B cell (primary cell): ENCODE measurements at regions not wholly inside any gene's neighbourhood (a gene's known extent, or its start where the extent isn't known, plus 50 kb on each side); places are given as distances from the start of the nearest gene placed in this dataset.

Experiments used
- ATAC-seq: fragments of 200-7000 bp; cut with Tn5 transposase; one replicate; pipeline ENCODE4 v1.10.0; 2021; ENCODE audit warnings: low read depth, mild to moderate bottlenecking, moderate number of reproducible peaks, moderate library complexity
- CTCF ChIA-PET: fragments of 350-600 bp; sonication (Branson Sonifier 250); formaldehyde crosslinking; loops from one replicate; lab custom pipeline; 2021; ENCODE audit warnings: antibody characterized with exemption, inconsistent platforms; lab: Charles Lee
- POLR2A ChIA-PET: fragments of 350-600 bp; sonication (Branson Sonifier 250); formaldehyde crosslinking; loops from one replicate; lab custom pipeline; 2021; ENCODE audit warnings: antibody characterized with exemption; lab: Charles Lee
- DNase-seq: peaks from one replicate; pipeline ENCODE4 v3.0.0; 2013
- H2AFZ ChIP-seq: 2 replicates; pipeline ENCODE4 v1.6.1; 2012; ENCODE audit warnings: mild to moderate bottlenecking, low read depth, low read length; ENCODE audit not compliant: insufficient read depth, poor library complexity, severe bottlenecking
- H3K27ac ChIP-seq, 2 donors: 1 replicate in 1 of 2; 2 replicates in 1 of 2; pipeline ENCODE4 v1.5.1; 2012 to 2013; ENCODE audit warnings: low read length in 2 of 2, mild to moderate bottlenecking in 2 of 2, moderate library complexity in 1 of 2
- H3K27me3 ChIP-seq, 4 experiments: fragments of 200-600 bp in 1 of 4; sonication (generic) in 1 of 4; replicated peaks in 1 of 4; 1 replicate in 2 of 4; 2 replicates in 2 of 4; pipeline versions ENCODE4 v1.6.1 to v1.7.0; 2013 to 2016; ENCODE audit warnings: low read length in 3 of 4, mild to moderate bottlenecking in 2 of 4, mixed read lengths in 1 of 4, moderate library complexity in 1 of 4; ENCODE audit not compliant: insufficient read depth in 4 of 4, control insufficient read depth in 3 of 4; ENCODE audit errors: control extremely low read depth in 1 of 4
- H3K36me3 ChIP-seq, 2 experiments: replicated peaks in 1 of 2; 1 replicate in 1 of 2; 2 replicates in 1 of 2; pipeline versions ENCODE4 v1.6.1 to v1.7.1; 2013; ENCODE audit warnings: low read length in 1 of 2; ENCODE audit not compliant: insufficient read depth in 2 of 2, control insufficient read depth in 1 of 2; ENCODE audit errors: control extremely low read depth in 1 of 2, extremely low read depth in 1 of 2
- H3K4me1 ChIP-seq, 2 donors: fragments of 200-600 bp in 1 of 2; sonication (generic) in 1 of 2; 1 replicate in 1 of 2; 2 replicates in 1 of 2; pipeline versions ENCODE4 v1.5.1 to v1.6.1; 2013 to 2017; ENCODE audit warnings: low read length in 2 of 2; ENCODE audit not compliant: control insufficient read depth in 2 of 2, insufficient read depth in 2 of 2
- H3K4me2 ChIP-seq: replicated peaks from 2 replicates; pipeline ENCODE3; 2012; ENCODE audit warnings: mild to moderate bottlenecking, low read depth, low read length; ENCODE audit not compliant: poor library complexity, severe bottlenecking
- H3K4me3 ChIP-seq, 5 experiments: fragments of 200-600 bp in 1 of 5; sonication (generic) in 1 of 5; 1 replicate in 3 of 5; 2 replicates in 2 of 5; pipeline versions ENCODE4 v1.5.1 to v1.7.0; 2011 to 2016; ENCODE audit warnings: low read length in 4 of 5, mild to moderate bottlenecking in 4 of 5, low read depth in 2 of 5, control low read depth in 1 of 5, moderate library complexity in 1 of 5; ENCODE audit not compliant: insufficient read depth in 1 of 5; ENCODE audit errors: control extremely low read depth in 1 of 5, extremely low read depth in 1 of 5
- H3K79me2 ChIP-seq: fragments of 200-600 bp; sonication (generic); one replicate; pipeline ENCODE4 v1.6.0; 2016; ENCODE audit warnings: low read length; ENCODE audit not compliant: control insufficient read depth, insufficient read depth
- H3K9ac ChIP-seq: fragments of 200-600 bp; sonication (generic); 2 replicates; pipeline ENCODE4 v1.6.1; 2017; ENCODE audit warnings: mild to moderate bottlenecking, low read length, moderate library complexity
- H3K9me3 ChIP-seq, 3 donors: one replicate each; pipeline versions ENCODE4 v1.6.1 to v1.7.1; 2013; ENCODE audit warnings: low read length in 2 of 3; ENCODE audit not compliant: control insufficient read depth in 2 of 3, insufficient read depth in 1 of 3; ENCODE audit errors: control extremely low read depth in 1 of 3
- H4K20me1 ChIP-seq: 2 replicates; pipeline ENCODE4 v1.6.0; 2012; ENCODE audit warnings: mild to moderate bottlenecking, low read length; ENCODE audit not compliant: insufficient read depth, control insufficient read depth, poor library complexity, severe bottlenecking
- H3K27ac Mint-ChIP-seq: one replicate; pipeline ENCODE4 v1.8.0; 2021; ENCODE audit warnings: mixed read lengths
- H3K27me3 Mint-ChIP-seq: one replicate; pipeline ENCODE4 v1.8.0; 2021; ENCODE audit warnings: mixed read lengths
- H3K4me1 Mint-ChIP-seq: one replicate; pipeline ENCODE4 v1.8.0; 2021; ENCODE audit warnings: mixed read lengths
- H3K4me3 Mint-ChIP-seq: one replicate; pipeline ENCODE4 v1.8.0; 2021; ENCODE audit warnings: mixed read lengths
- H3K9me3 Mint-ChIP-seq: one replicate; pipeline ENCODE4 v1.8.0; 2022; ENCODE audit warnings: mixed read lengths; ENCODE audit not compliant: insufficient read depth
- EZH2 ChIP-seq: IDR thresholded peaks from 2 replicates; pipeline ENCODE4 v1.6.1; 2012; ENCODE audit warnings: borderline replicate concordance, low read depth, mild to moderate bottlenecking, moderate library complexity, low read length; ENCODE audit not compliant: insufficient read depth, poor library complexity, severe bottlenecking
- WGBS: methylation state at CpG from one replicate; pipeline ENCODE4 v1.1.5; 2013; ENCODE audit warnings: missing lambda C conversion rate; ENCODE audit not compliant: insufficient coverage; 5-methylcytosine and 5-hydroxymethylcytosine counted together
- intact Hi-C: fragments of 100-400 bp; cut with micrococcal nuclease; formaldehyde crosslinking; loops from one replicate; pipeline ENCODE4 v1.10.0; 2022
- TF ChIP-seq, protein P1 (sequence below): fragments of 200-600 bp; IDR thresholded peaks from one replicate; pipeline ENCODE4 v1.8.0; 2022; ENCODE audit warnings: antibody characterized with exemption, mild to moderate bottlenecking

DNA sequence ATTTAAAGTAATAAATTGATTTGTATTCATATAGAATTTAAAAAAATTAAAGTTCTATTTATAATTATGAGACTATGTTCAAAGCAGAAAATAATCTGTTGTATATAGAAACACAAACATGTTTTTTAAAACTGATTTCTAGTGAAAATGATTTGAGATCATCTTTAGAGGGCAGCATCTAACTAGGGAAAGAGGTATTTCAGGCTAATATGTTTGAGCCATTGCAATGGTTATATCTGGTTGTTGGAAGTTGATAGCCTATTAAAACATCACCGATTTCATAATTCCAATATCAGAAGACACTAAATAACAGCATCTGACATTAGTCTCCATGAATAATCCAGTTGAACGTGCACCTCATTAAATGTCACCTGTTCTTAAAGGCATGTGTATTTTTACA is 79.8 kb upstream of the SLITRK6 start:
- Mint-ChIP-seq H3K27ac (no peak overlapping the region), H3K27me3 (no peaks in the 10 kb centered on the region), H3K4me1 (no peaks in the 10 kb centered on the region), H3K9me3 (peaks cover 2% of the 10 kb centered on the region), H3K4me3 (no peak overlapping the region)
- TF ChIP-seq, protein P1, sequence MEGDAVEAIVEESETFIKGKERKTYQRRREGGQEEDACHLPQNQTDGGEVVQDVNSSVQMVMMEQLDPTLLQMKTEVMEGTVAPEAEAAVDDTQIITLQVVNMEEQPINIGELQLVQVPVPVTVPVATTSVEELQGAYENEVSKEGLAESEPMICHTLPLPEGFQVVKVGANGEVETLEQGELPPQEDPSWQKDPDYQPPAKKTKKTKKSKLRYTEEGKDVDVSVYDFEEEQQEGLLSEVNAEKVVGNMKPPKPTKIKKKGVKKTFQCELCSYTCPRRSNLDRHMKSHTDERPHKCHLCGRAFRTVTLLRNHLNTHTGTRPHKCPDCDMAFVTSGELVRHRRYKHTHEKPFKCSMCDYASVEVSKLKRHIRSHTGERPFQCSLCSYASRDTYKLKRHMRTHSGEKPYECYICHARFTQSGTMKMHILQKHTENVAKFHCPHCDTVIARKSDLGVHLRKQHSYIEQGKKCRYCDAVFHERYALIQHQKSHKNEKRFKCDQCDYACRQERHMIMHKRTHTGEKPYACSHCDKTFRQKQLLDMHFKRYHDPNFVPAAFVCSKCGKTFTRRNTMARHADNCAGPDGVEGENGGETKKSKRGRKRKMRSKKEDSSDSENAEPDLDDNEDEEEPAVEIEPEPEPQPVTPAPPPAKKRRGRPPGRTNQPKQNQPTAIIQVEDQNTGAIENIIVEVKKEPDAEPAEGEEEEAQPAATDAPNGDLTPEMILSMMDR = no peak
- TF ChIP-seq EZH2 = no peak
- intact Hi-C loops = no loop called here
- no CpG with 5 or more reads among the region's 2 CpGs for WGBS
- Histone ChIP-seq H3K4me2 (no peak overlapping the region), H3K36me3 (no peaks in the 10 kb centered on the region), H4K20me1 (no peaks in the 10 kb centered on the region), H3K27me3 (no peaks in the 10 kb centered on the region), H2AFZ (no peak overlapping the region), H3K79me2 (no peaks in the 10 kb centered on the region), H3K9me3 (no peaks in the 10 kb centered on the region), H3K9ac (no peak overlapping the region), H3K27ac (no peak overlapping the region), H3K4me1 (no peaks in the 10 kb centered on the region), H3K4me3 (no peak overlapping the region)
- ChIA-PET CTCF (no interaction called here), POLR2A (no interaction called here)
- DNase-seq (no peak), ATAC-seq (no peak)

DNA sequence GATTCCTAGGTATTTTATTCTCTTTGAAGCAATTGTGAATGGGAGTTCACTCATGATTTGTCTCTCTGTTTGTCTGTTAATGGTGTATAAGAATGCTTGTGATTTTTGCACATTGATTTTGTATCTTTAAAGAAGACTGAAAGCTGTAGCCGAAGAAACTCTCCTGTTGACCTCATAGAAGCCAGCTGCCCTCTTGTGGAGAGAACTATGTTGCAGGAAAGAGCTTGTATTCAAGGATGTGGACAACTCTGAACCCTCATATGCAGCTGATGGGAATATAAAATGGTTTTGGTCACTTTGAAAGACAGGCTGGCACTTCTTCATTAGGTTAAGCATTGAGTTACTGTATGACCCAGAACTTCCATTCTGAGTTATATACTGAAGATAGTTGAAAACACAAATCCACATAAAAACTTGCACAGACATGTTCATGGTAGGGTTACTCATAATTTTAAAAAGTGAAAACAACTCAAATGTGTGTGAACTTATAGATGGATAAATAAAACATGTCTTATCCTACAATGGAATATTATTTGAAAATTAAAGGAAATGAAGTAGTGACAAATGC is 65.8 kb upstream of the SLITRK6 start:
- no peaks in the 10 kb centered on the region for H3K36me3 ChIP-seq
- no peak overlapping the region for H2AFZ ChIP-seq
- no peak overlapping the region for H3K4me3 ChIP-seq
- H3K9ac ChIP-seq = no peak overlapping the region
- H3K4me1 ChIP-seq = no peaks in the 10 kb centered on the region
- ChIA-PET CTCF (interaction anchor here (0.5 kb wide), 1 partner anchor 32 kb away, joined by 3 read pairs; no protein-coding TSS in a partner anchor), POLR2A (no interaction called here)
- intact Hi-C loops = no loop called here
- Mint-ChIP-seq H3K9me3 (no peaks in the 10 kb centered on the region), H3K27me3 (no peaks in the 10 kb centered on the region), H3K4me1 (no peaks in the 10 kb centered on the region), H3K27ac (no peak overlapping the region), H3K4me3 (no peak overlapping the region)
- no peaks in the 10 kb centered on the region for H3K27me3 ChIP-seq
- no peak for TF ChIP-seq EZH2
- TF ChIP-seq, protein P1 = no peak
- H4K20me1 ChIP-seq = no peaks in the 10 kb centered on the region
- ATAC-seq = no peak
- no peak overlapping the region for H3K27ac ChIP-seq
- H3K4me2 ChIP-seq = no peak overlapping the region
- H3K79me2 ChIP-seq = no peaks in the 10 kb centered on the region
- H3K9me3 ChIP-seq = peaks cover 0 to 4% (median 0%) of the 10 kb centered on the region in 3 donors
- DNase-seq = no peak
- 86% methylated on average over 1 of the region's 1 CpG for WGBS
